ENCODE measurements at regions not wholly inside any gene's neighbourhood (a gene's known extent, or its start where the extent isn't known, plus 50 kb on each side); places are given as distances from the start of the nearest gene placed in this dataset.
A peak's percentile ranks its signal among the peaks of the same experiment; 100 is the strongest.

DNA sequence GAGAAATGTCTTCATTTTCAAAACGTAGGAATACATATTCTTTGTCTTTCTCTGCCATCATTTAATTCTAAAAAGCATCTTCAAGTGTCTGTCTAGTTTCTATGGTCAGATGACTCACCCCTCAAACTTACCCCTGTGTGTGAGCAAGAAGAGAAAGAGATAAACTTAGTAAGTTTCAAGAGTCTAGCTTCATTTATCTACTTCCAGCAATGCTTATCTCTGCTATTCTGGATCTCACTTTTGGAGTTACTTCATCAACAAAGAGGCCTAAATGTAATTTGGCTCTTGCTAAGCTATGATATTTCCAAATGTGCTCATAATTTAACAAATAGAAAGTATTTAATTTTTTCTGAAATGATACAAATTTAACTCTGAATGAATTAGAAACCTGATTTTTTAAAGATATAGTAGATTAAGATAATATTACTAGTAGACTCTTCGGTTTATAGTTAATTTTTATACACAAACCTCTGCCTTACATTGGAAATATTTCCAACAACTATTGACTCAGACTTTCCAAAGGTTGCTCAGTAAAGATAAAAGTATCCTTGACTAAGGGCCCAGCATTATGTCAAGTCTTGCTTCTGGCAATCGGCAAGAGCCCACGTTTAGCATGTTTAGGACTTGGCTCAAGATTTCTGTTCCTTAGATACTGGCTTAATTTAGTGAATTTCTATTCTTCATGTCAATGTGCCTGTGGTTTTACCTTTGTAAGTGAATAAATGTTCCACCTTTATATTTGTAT lies 1511.0 kb upstream of the SLC10A2 start:
- no peaks in the 10 kb centered on the region for H3K36me3 ChIP-seq (ENCODE audit: control insufficient read depth, insufficient read depth, low read length)
- H3K9ac ChIP-seq (ENCODE audit: insufficient read depth, low read length): no peak overlapping the region
- H3K27ac ChIP-seq (ENCODE audit: insufficient read depth, low read length): no peak overlapping the region
- no peaks in the 10 kb centered on the region for H3K79me2 ChIP-seq (ENCODE audit: control insufficient read depth, insufficient read depth, low read length)
- H3K4me1 ChIP-seq (ENCODE audit: control insufficient read depth, extremely low read depth, insufficient read depth, low read length): no peaks in the 10 kb centered on the region
- H3K27me3 ChIP-seq (ENCODE audit: control insufficient read depth, insufficient read depth, low read length): no peaks in the 10 kb centered on the region
- TF ChIP-seq EZH2 (IDR thresholded peaks at IDR 0.05; ENCODE audit: low read length, missing control alignments) (no peak), CTCF (conservative IDR thresholded peaks at IDR 0.05 in 1 of 2, IDR thresholded peaks at IDR 0.05 in 1 of 2; ENCODE audit: low read depth in 1 of 2, low read length in 2 of 2) (no peak)
- H3K9me3 ChIP-seq (ENCODE audit: control insufficient read depth, insufficient read depth, low read depth, low read length): no peaks in the 10 kb centered on the region
- no peaks in the 10 kb centered on the region for H4K20me1 ChIP-seq (ENCODE audit: control insufficient read depth, extremely low read depth, insufficient read depth, low read length)
- no peak overlapping the region for H2AFZ ChIP-seq (ENCODE audit: low read length)
- no peak overlapping the region for H3K4me2 ChIP-seq (ENCODE audit: extremely low read depth, insufficient read depth, low read length)
- H3K4me3 ChIP-seq (replicated peaks in 1 of 4; ENCODE audit: control extremely low read depth in 1 of 4, insufficient read depth in 1 of 4, low read depth in 3 of 4, low read length in 4 of 4): no peak overlapping the region
- peak in 1 of 2 donors; percentile 72 for DNase-seq (ENCODE audit: low read depth in 2 of 2)

DNA sequence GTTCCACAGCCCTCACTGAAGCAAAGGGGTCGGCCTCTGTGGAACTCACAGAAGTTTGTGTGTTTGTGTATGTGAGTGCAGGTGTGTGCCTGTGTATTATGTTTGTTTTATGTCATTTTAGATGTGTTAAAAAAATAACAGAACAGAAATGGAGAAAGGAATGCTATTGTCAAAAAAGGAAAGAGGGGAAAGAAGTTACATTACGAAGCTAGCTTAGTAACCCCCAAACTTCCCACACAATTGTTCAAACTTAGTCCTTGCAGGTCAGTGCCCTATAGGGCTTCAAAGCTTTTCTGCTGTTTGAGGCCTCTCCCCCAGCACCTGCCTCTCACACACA lies 1505.6 kb upstream of the SLC10A2 start:
- TF ChIP-seq CTCF (conservative IDR thresholded peaks at IDR 0.05 in 1 of 2, IDR thresholded peaks at IDR 0.05 in 1 of 2; ENCODE audit: low read depth in 1 of 2, low read length in 2 of 2) (no peak), EZH2 (IDR thresholded peaks at IDR 0.05; ENCODE audit: low read length, missing control alignments) (no peak)
- H2AFZ ChIP-seq (ENCODE audit: low read length): no peak overlapping the region
- no peaks in the 10 kb centered on the region for H3K4me1 ChIP-seq (ENCODE audit: control insufficient read depth, extremely low read depth, insufficient read depth, low read length)
- no peaks in the 10 kb centered on the region for H3K36me3 ChIP-seq (ENCODE audit: control insufficient read depth, insufficient read depth, low read length)
- no peak overlapping the region for H3K4me2 ChIP-seq (ENCODE audit: extremely low read depth, insufficient read depth, low read length)
- no peak overlapping the region for H3K9ac ChIP-seq (ENCODE audit: insufficient read depth, low read length)
- no peak overlapping the region for H3K4me3 ChIP-seq (replicated peaks in 1 of 4; ENCODE audit: control extremely low read depth in 1 of 4, insufficient read depth in 1 of 4, low read depth in 3 of 4, low read length in 4 of 4)
- H3K27ac ChIP-seq (ENCODE audit: insufficient read depth, low read length): no peak overlapping the region
- no peaks in the 10 kb centered on the region for H4K20me1 ChIP-seq (ENCODE audit: control insufficient read depth, extremely low read depth, insufficient read depth, low read length)
- no peaks in the 10 kb centered on the region for H3K79me2 ChIP-seq (ENCODE audit: control insufficient read depth, insufficient read depth, low read length)
- no peak for DNase-seq (ENCODE audit: low read depth in 2 of 2)
- no peaks in the 10 kb centered on the region for H3K27me3 ChIP-seq (ENCODE audit: control insufficient read depth, insufficient read depth, low read length)
- no peaks in the 10 kb centered on the region for H3K9me3 ChIP-seq (ENCODE audit: control insufficient read depth, insufficient read depth, low read depth, low read length)

- TF ChIP-seq EZH2 (IDR thresholded peaks at IDR 0.05; ENCODE audit: low read length, missing control alignments) (no peak), CTCF (conservative IDR thresholded peaks at IDR 0.05 in 1 of 2, IDR thresholded peaks at IDR 0.05 in 1 of 2; ENCODE audit: low read depth in 1 of 2, low read length in 2 of 2) (peak; percentile 36 to 96)
- Histone ChIP-seq H3K4me2 (ENCODE audit: extremely low read depth, insufficient read depth, low read length) (no peak overlapping the region), H4K20me1 (ENCODE audit: control insufficient read depth, extremely low read depth, insufficient read depth, low read length) (no peaks in the 10 kb centered on the region), H3K9ac (ENCODE audit: insufficient read depth, low read length) (no peak overlapping the region), H3K27me3 (ENCODE audit: control insufficient read depth, insufficient read depth, low read length) (no peaks in the 10 kb centered on the region), H3K27ac (ENCODE audit: insufficient read depth, low read length) (no peak overlapping the region), H2AFZ (ENCODE audit: low read length) (no peak overlapping the region), H3K9me3 (ENCODE audit: control insufficient read depth, insufficient read depth, low read depth, low read length) (no peaks in the 10 kb centered on the region), H3K36me3 (ENCODE audit: control insufficient read depth, insufficient read depth, low read length) (no peaks in the 10 kb centered on the region), H3K79me2 (ENCODE audit: control insufficient read depth, insufficient read depth, low read length) (no peaks in the 10 kb centered on the region), H3K4me3 (replicated peaks in 1 of 4; ENCODE audit: control extremely low read depth in 1 of 4, insufficient read depth in 1 of 4, low read depth in 3 of 4, low read length in 4 of 4) (peak overlapping the region in 1 of 4 experiments; percentile 32), H3K4me1 (ENCODE audit: control insufficient read depth, extremely low read depth, insufficient read depth, low read length) (no peaks in the 10 kb centered on the region)
- DNase-seq (ENCODE audit: low read depth in 2 of 2): peak; percentile 88 to 96
These were observed 1505.1 kb upstream of the SLC10A2 start for GRCh38 chr13:104571161-104571892.
